DND-41 (cell line): ENCODE measurements at regions not wholly inside any gene's neighbourhood (a gene's known extent, or its start where the extent isn't known, plus 50 kb on each side); places are given as distances from the start of the nearest gene placed in this dataset.

Source experiments
- ATAC-seq: fragments of 200-7000 bp; cut with Tn5 transposase; 3 replicates; pipeline ENCODE4 v1.9.1; 2021; ENCODE audit warnings: low read depth; ENCODE audit not compliant: insufficient read depth
- DNase-seq: peaks from one replicate; pipeline ENCODE4 v3.0.0-alpha.2; 2020
- H2AFZ ChIP-seq: 2 replicates; pipeline ENCODE4 v1.6.0; 2012; ENCODE audit warnings: low read depth, low read length
- H3K27ac ChIP-seq: 2 replicates; pipeline ENCODE4 v1.5.1; 2012; ENCODE audit warnings: low read length, inconsistent platforms
- H3K27me3 ChIP-seq: fragments of 200-600 bp; sonication (generic); 2 replicates; pipeline ENCODE4 v1.6.0; 2012; ENCODE audit warnings: low read length, mild to moderate bottlenecking, inconsistent platforms; ENCODE audit not compliant: insufficient read depth, poor library complexity
- H3K36me3 ChIP-seq: 2 replicates; pipeline ENCODE4 v1.5.1; 2012; ENCODE audit warnings: low read length, inconsistent platforms; ENCODE audit not compliant: insufficient read depth
- H3K4me1 ChIP-seq: 2 replicates; pipeline ENCODE4 v1.5.1; 2012; ENCODE audit warnings: mild to moderate bottlenecking, low read length; ENCODE audit not compliant: insufficient read depth
- H3K4me2 ChIP-seq: 2 replicates; pipeline ENCODE4 v1.6.0; 2012; ENCODE audit warnings: mild to moderate bottlenecking, moderate library complexity, low read length, inconsistent platforms; ENCODE audit not compliant: insufficient read depth
- H3K4me3 ChIP-seq, 2 experiments: fragments of 200-600 bp in 1 of 2; shearing (Covaris generic) in 1 of 2; 2 replicates each; pipeline ENCODE4 v1.5.1; 2012 to 2016; ENCODE audit warnings: inconsistent platforms in 2 of 2, low read length in 2 of 2, mild to moderate bottlenecking in 2 of 2, low read depth in 1 of 2, moderate library complexity in 1 of 2
- H3K79me2 ChIP-seq: 2 replicates; pipeline ENCODE4 v1.6.0; 2012; ENCODE audit warnings: low read length, inconsistent platforms; ENCODE audit not compliant: insufficient read depth
- H3K9ac ChIP-seq: 2 replicates; pipeline ENCODE4 v1.6.0; 2012; ENCODE audit warnings: low read depth, mild to moderate bottlenecking, inconsistent platforms, low read length, moderate library complexity
- H3K9me3 ChIP-seq: 2 replicates; pipeline ENCODE4 v1.5.1; 2012; ENCODE audit warnings: low read length, moderate library complexity, mild to moderate bottlenecking, inconsistent platforms; ENCODE audit not compliant: insufficient read depth, severe bottlenecking
- H4K20me1 ChIP-seq: 2 replicates; pipeline ENCODE4 v1.6.0; 2012; ENCODE audit warnings: low read length; ENCODE audit not compliant: insufficient read depth
- EZH2 ChIP-seq: IDR thresholded peaks from 3 replicates; pipeline ENCODE4 v1.6.1; 2012; ENCODE audit warnings: borderline replicate concordance, low read depth, mild to moderate bottlenecking, moderate library complexity, low read length, inconsistent platforms; ENCODE audit not compliant: severe bottlenecking
- TF ChIP-seq, protein P1 (sequence below): IDR thresholded peaks from 2 replicates; pipeline ENCODE4 v1.5.1; 2012; ENCODE audit warnings: borderline replicate concordance, low read length, moderate library complexity, mild to moderate bottlenecking; ENCODE audit not compliant: poor library complexity, severe bottlenecking; ENCODE audit errors: extremely low read depth

DNA sequence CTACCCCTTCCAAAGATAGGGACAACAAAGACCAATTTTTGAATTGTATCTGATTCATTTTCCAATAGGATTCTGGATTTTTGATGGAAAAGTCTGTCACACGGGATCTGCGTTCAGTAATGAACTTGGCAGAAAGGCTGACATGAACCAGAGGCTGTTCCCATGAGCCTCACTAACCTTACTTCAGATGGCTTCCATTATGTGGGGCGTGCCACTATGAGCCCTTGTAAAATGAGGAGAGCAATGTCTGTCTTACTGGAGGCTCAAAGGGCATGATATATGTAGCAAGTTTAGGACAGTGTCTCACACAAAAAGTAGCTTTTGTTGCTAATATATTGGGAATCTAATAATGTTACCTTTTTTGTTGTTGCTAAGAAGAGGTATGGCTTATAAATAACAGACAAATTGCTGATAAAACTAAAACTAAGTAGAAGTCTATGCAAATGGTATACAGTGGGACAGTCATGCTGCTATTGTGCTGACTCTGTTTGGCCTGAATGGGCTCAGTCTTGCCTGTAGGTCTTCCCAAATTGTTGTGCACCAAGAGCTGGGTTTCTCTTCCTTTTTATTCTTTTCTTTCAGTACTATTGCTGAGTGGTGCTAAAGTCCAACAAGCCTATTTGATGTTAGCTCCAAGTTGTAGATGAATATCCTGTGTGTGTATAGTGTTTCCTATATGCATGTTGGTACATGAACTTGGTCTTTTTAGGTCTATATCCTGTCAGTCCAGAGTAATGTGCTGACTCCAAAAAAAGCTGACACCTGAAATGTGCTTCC lies 132.1 kb downstream of the SPRY1 start:
- Histone ChIP-seq H3K36me3 (no peaks in the 10 kb centered on the region), H3K27ac (no peak overlapping the region), H3K4me2 (no peak overlapping the region), H3K4me1 (no peaks in the 10 kb centered on the region), H4K20me1 (no peaks in the 10 kb centered on the region), H3K79me2 (no peaks in the 10 kb centered on the region), H3K4me3 (no peak overlapping the region), H3K27me3 (peaks cover 3% of the 10 kb centered on the region), H3K9ac (no peak overlapping the region), H3K9me3 (no peaks in the 10 kb centered on the region), H2AFZ (no peak overlapping the region)
- no peak for DNase-seq
- no peak for ATAC-seq
- TF ChIP-seq, protein P1, sequence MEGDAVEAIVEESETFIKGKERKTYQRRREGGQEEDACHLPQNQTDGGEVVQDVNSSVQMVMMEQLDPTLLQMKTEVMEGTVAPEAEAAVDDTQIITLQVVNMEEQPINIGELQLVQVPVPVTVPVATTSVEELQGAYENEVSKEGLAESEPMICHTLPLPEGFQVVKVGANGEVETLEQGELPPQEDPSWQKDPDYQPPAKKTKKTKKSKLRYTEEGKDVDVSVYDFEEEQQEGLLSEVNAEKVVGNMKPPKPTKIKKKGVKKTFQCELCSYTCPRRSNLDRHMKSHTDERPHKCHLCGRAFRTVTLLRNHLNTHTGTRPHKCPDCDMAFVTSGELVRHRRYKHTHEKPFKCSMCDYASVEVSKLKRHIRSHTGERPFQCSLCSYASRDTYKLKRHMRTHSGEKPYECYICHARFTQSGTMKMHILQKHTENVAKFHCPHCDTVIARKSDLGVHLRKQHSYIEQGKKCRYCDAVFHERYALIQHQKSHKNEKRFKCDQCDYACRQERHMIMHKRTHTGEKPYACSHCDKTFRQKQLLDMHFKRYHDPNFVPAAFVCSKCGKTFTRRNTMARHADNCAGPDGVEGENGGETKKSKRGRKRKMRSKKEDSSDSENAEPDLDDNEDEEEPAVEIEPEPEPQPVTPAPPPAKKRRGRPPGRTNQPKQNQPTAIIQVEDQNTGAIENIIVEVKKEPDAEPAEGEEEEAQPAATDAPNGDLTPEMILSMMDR, result no peak
- TF ChIP-seq EZH2, result no peak

DNA sequence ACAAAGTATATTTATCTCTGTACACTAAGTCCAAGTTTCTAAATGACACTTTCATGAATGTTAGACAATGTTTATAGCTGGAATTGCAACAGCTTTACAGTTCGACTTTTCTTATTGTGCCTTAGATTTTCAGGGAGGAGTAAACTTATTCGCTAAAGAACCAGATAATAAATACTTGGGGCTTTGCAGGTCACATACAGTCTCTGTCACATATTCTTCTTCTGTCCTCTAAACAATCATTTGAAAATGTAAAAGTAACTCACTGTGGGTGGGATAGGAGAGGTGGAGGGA lies 132.6 kb downstream of the SPRY1 start:
- no peaks in the 10 kb centered on the region for H3K79me2 ChIP-seq
- no peak for ATAC-seq
- H3K9me3 ChIP-seq, result no peaks in the 10 kb centered on the region
- no peaks in the 10 kb centered on the region for H3K4me1 ChIP-seq
- H3K27me3 ChIP-seq, result peaks cover 3% of the 10 kb centered on the region
- no peak for DNase-seq
- no peaks in the 10 kb centered on the region for H3K36me3 ChIP-seq
- H4K20me1 ChIP-seq, result no peaks in the 10 kb centered on the region
- no peak for TF ChIP-seq EZH2
- TF ChIP-seq, protein P1, result no peak
- no peak overlapping the region for H3K4me3 ChIP-seq
- H3K9ac ChIP-seq, result no peak overlapping the region
- H3K27ac ChIP-seq, result no peak overlapping the region
- H3K4me2 ChIP-seq, result no peak overlapping the region
- no peak overlapping the region for H2AFZ ChIP-seq

DNA sequence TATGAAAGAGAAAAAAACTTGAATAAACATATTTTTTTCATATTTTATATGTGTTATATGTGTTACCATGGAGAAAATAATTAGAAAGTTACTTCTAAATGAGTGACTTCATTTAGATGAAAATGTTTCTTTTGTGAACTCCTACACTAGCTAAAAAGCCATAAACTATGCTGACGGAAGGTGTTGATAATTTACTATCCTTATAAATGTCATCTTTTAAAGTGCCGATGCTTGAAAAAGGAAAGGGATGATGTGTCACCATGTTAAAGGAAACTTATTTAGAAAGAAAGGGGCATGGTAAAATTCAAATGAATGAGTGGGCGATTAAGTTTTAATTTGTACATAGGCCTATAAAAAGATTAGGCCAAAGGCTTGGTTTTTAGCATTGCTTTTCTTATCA lies 133.8 kb downstream of the SPRY1 start:
- DNase-seq (no peak), ATAC-seq (no peak)
- TF ChIP-seq, protein P1, result no peak
- no peak for TF ChIP-seq EZH2
- no peak overlapping the region for H3K27ac ChIP-seq
- no peaks in the 10 kb centered on the region for H3K36me3 ChIP-seq
- H3K4me1 ChIP-seq, result no peaks in the 10 kb centered on the region
- H4K20me1 ChIP-seq, result no peaks in the 10 kb centered on the region
- no peak overlapping the region for H2AFZ ChIP-seq
- no peaks in the 10 kb centered on the region for H3K9me3 ChIP-seq
- no peak overlapping the region for H3K4me3 ChIP-seq
- H3K27me3 ChIP-seq, result peaks cover 3% of the 10 kb centered on the region
- no peaks in the 10 kb centered on the region for H3K79me2 ChIP-seq
- no peak overlapping the region for H3K4me2 ChIP-seq
- no peak overlapping the region for H3K9ac ChIP-seq
